KMS-11 (cell line): ENCODE measurements at regions not wholly inside any gene's neighbourhood (a gene's known extent, or its start where the extent isn't known, plus 50 kb on each side); places are given as distances from the start of the nearest gene placed in this dataset.

Experiments
- H2AFZ ChIP-seq: fragments of 200-600 bp; sonication (generic); 2 replicates; pipeline ENCODE4 v1.6.1; 2016; ENCODE audit warnings: antibody characterized with exemption, mixed run types, low read depth
- H3K27ac ChIP-seq: fragments of 200-600 bp; sonication (generic); 2 replicates; pipeline ENCODE4 v1.6.1; 2016; ENCODE audit warnings: mild to moderate bottlenecking, mixed run types
- H3K27me3 ChIP-seq: fragments of 200-600 bp; sonication (generic); 2 replicates; pipeline ENCODE4 v1.6.1; 2017; ENCODE audit warnings: mild to moderate bottlenecking, low read depth, mixed run types, moderate library complexity; ENCODE audit not compliant: insufficient read depth
- H3K36me3 ChIP-seq: fragments of 200-600 bp; sonication (generic); 2 replicates; pipeline ENCODE4 v1.6.1; 2017; ENCODE audit warnings: mild to moderate bottlenecking, mixed run types; ENCODE audit not compliant: insufficient read depth
- H3K4me1 ChIP-seq: fragments of 200-600 bp; sonication (generic); 2 replicates; pipeline ENCODE4 v1.6.1; 2016; ENCODE audit warnings: mild to moderate bottlenecking, low read depth, mixed run types; ENCODE audit not compliant: poor library complexity, severe bottlenecking
- H3K4me2 ChIP-seq: fragments of 200-600 bp; sonication (generic); 2 replicates; pipeline ENCODE4 v1.7.0; 2016; ENCODE audit warnings: mild to moderate bottlenecking, mixed run types
- H3K4me3 ChIP-seq: fragments of 200-600 bp; sonication (generic); IDR thresholded peaks from 2 replicates; pipeline ENCODE4 v1.6.1; 2017; ENCODE audit warnings: low read depth, low read length, mixed read lengths; ENCODE audit not compliant: insufficient read depth
- H3K79me2 ChIP-seq: fragments of 200-600 bp; sonication (generic); 2 replicates; pipeline ENCODE4 v1.6.1; 2016; ENCODE audit warnings: low read depth, mixed run types; ENCODE audit not compliant: insufficient read depth
- H3K9ac ChIP-seq: fragments of 200-600 bp; sonication (generic); 2 replicates; pipeline ENCODE4 v1.6.1; 2016; ENCODE audit warnings: mild to moderate bottlenecking, mixed run types
- H4K20me1 ChIP-seq: fragments of 200-600 bp; sonication (generic); 2 replicates; pipeline ENCODE4 v1.6.1; 2016; ENCODE audit warnings: mild to moderate bottlenecking, mixed run types; ENCODE audit not compliant: insufficient read depth
- CTCF ChIP-seq: fragments of 200-600 bp; sonication (generic); conservative IDR thresholded peaks from 2 replicates; pipeline ENCODE4 v1.6.1; 2017; ENCODE audit warnings: low read depth, mild to moderate bottlenecking, antibody characterized with exemption, low read length, moderate library complexity, mixed read lengths

GRCh38 chr4:103354006-103354405, 155.9 kb upstream of the CENPE start:
- H3K4me3 ChIP-seq, result no peak overlapping the region
- no peaks in the 10 kb centered on the region for H3K36me3 ChIP-seq
- H2AFZ ChIP-seq, result no peak overlapping the region
- H3K4me2 ChIP-seq, result no peak overlapping the region
- H3K27me3 ChIP-seq, result no peaks in the 10 kb centered on the region
- TF ChIP-seq CTCF, result no peak
- H3K9ac ChIP-seq, result no peak overlapping the region
- H4K20me1 ChIP-seq, result no peaks in the 10 kb centered on the region
- H3K4me1 ChIP-seq, result no peaks in the 10 kb centered on the region
- no peak overlapping the region for H3K27ac ChIP-seq
- H3K79me2 ChIP-seq, result no peaks in the 10 kb centered on the region

GRCh38 chr4:103329642-103330041, 131.5 kb upstream of the CENPE start:
- no peaks in the 10 kb centered on the region for H4K20me1 ChIP-seq
- H3K4me3 ChIP-seq, result no peak overlapping the region
- H3K36me3 ChIP-seq, result no peaks in the 10 kb centered on the region
- no peak overlapping the region for H3K9ac ChIP-seq
- H3K27ac ChIP-seq, result no peak overlapping the region
- no peaks in the 10 kb centered on the region for H3K27me3 ChIP-seq
- H3K79me2 ChIP-seq, result no peaks in the 10 kb centered on the region
- no peak overlapping the region for H3K4me2 ChIP-seq
- H3K4me1 ChIP-seq, result no peaks in the 10 kb centered on the region
- H2AFZ ChIP-seq, result no peak overlapping the region
- TF ChIP-seq CTCF, result no peak

- no peaks in the 10 kb centered on the region for H3K4me1 ChIP-seq
- no peaks in the 10 kb centered on the region for H3K36me3 ChIP-seq
- no peak overlapping the region for H2AFZ ChIP-seq
- H3K4me3 ChIP-seq, result no peak overlapping the region
- H4K20me1 ChIP-seq, result no peaks in the 10 kb centered on the region
- no peak overlapping the region for H3K27ac ChIP-seq
- H3K9ac ChIP-seq, result no peak overlapping the region
- H3K4me2 ChIP-seq, result no peak overlapping the region
- H3K27me3 ChIP-seq, result no peaks in the 10 kb centered on the region
- H3K79me2 ChIP-seq, result no peaks in the 10 kb centered on the region
- TF ChIP-seq CTCF, result no peak
Observed at GRCh38 chr4:103324811-103325210, 126.7 kb upstream of the CENPE start.

GRCh38 chr4:103318327-103318726, 120.2 kb upstream of the CENPE start:
- no peak overlapping the region for H3K9ac ChIP-seq
- no peak for TF ChIP-seq CTCF
- no peak overlapping the region for H3K27ac ChIP-seq
- H3K4me1 ChIP-seq, result no peaks in the 10 kb centered on the region
- H3K36me3 ChIP-seq, result no peaks in the 10 kb centered on the region
- H3K4me2 ChIP-seq, result no peak overlapping the region
- no peak overlapping the region for H3K4me3 ChIP-seq
- H2AFZ ChIP-seq, result no peak overlapping the region
- no peaks in the 10 kb centered on the region for H3K79me2 ChIP-seq
- no peaks in the 10 kb centered on the region for H4K20me1 ChIP-seq
- no peaks in the 10 kb centered on the region for H3K27me3 ChIP-seq

GRCh38 chr4:103308248-103308561, 110.1 kb upstream of the CENPE start:
- H3K27ac ChIP-seq, result no peak overlapping the region
- no peak overlapping the region for H3K4me3 ChIP-seq
- no peaks in the 10 kb centered on the region for H3K36me3 ChIP-seq
- no peaks in the 10 kb centered on the region for H4K20me1 ChIP-seq
- no peak for TF ChIP-seq CTCF
- no peaks in the 10 kb centered on the region for H3K79me2 ChIP-seq
- no peaks in the 10 kb centered on the region for H3K4me1 ChIP-seq
- no peak overlapping the region for H3K9ac ChIP-seq
- H2AFZ ChIP-seq, result no peak overlapping the region
- no peak overlapping the region for H3K4me2 ChIP-seq
- H3K27me3 ChIP-seq, result no peaks in the 10 kb centered on the region
